Astrocyte of the cerebellum (primary cell): ENCODE measurements at regions not wholly inside any gene's neighbourhood (a gene's known extent, or its start where the extent isn't known, plus 50 kb on each side); places are given as distances from the start of the nearest gene placed in this dataset.
A peak's percentile ranks its signal among the peaks of the same experiment; 100 is the strongest.

Experiments used
- DNase-seq: peaks from one replicate; pipeline ENCODE4 v3.0.0-alpha.2; 2011; ENCODE audit warnings: low read depth
- H3K4me3 ChIP-seq: 2 replicates; pipeline ENCODE4 v1.5.1; 2011; ENCODE audit warnings: mild to moderate bottlenecking, low read depth, low read length, moderate library complexity
- in situ Hi-C: cut with HindIII; loops from 2 replicates; pipeline ENCODE4 v1.10.0; 2017; ENCODE audit warnings: low sequenced_read_pairs
- TF ChIP-seq, protein P1 (sequence below): IDR thresholded peaks from 2 replicates; pipeline ENCODE4 v1.5.1; 2012; ENCODE audit warnings: low read length, low read depth, moderate library complexity, mild to moderate bottlenecking; ENCODE audit errors: missing control alignments

DNA sequence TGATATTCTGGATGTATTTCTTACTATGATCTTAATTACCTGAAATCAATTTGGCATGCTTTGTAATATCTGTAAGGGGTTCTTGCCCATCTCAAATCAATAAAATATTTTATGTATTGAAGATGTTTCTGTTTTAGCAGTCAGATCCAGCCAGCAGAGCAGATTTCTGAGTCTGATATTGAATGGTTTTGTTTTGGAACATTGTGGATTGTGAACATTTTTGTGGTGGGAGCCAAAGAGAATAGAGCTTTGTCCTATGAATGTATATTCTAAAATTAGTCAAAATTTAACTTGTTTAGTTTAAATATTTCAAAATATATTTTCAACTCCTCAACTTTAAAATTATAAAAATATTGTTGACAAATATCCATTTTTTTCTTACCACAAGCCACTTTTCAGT lies 197.0 kb downstream of the UBE2E3 start:
- DNase-seq = no peak
- TF ChIP-seq, protein P1, sequence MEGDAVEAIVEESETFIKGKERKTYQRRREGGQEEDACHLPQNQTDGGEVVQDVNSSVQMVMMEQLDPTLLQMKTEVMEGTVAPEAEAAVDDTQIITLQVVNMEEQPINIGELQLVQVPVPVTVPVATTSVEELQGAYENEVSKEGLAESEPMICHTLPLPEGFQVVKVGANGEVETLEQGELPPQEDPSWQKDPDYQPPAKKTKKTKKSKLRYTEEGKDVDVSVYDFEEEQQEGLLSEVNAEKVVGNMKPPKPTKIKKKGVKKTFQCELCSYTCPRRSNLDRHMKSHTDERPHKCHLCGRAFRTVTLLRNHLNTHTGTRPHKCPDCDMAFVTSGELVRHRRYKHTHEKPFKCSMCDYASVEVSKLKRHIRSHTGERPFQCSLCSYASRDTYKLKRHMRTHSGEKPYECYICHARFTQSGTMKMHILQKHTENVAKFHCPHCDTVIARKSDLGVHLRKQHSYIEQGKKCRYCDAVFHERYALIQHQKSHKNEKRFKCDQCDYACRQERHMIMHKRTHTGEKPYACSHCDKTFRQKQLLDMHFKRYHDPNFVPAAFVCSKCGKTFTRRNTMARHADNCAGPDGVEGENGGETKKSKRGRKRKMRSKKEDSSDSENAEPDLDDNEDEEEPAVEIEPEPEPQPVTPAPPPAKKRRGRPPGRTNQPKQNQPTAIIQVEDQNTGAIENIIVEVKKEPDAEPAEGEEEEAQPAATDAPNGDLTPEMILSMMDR = no peak
- H3K4me3 ChIP-seq = no peak overlapping the region
- in situ Hi-C loops = no loop called here

DNA sequence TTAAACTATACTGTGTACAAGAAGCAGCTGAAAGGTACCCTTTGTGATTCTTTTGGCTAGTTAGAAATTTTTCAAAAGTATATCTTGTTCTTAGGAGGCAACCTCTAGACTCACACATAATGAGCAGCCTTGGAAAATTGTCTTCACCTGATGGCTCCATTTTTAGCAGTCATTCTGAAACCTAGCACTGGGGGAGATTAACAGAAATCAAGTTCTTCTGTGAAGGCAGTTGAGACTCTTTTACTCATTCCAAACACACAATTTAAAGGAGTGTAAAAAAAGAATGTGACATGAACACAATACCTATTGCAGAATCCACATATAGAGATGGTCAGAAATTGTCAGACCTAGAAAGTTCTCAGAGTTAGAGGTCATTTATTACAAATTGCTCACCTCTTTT lies 197.7 kb downstream of the UBE2E3 start:
- no peak overlapping the region for H3K4me3 ChIP-seq
- DNase-seq = no peak
- TF ChIP-seq, protein P1 = no peak
- in situ Hi-C loops = no loop called here

DNA sequence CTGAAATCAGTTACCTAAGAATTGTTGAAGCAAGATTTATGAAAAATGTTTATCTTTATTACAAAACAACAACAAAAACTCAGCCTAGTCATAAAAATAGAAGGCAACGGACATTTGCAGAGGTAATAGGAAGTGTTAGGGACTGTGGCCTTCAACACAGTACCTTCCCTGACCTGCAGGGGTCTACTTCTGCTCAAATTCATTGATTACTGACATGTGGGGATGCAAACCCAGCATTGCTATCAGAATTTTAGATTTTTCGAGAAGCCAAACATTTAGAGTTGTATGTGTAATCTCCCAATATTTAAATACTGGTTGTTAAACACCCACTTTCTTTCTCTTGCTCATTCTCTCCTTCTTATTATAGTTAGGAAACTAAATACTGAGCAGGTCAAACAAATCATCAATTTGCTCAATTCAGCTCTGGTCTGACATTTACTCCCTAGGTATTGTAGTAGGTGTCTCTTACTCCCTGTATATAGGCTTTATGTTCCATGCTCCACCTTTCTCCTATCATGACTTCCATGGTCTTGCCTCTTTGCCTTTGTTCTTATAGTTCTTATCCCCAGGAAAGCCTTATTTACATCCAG lies 198.5 kb downstream of the UBE2E3 start:
- H3K4me3 ChIP-seq = no peak overlapping the region
- no peak for DNase-seq
- TF ChIP-seq, protein P1 = peak; percentile 37
- in situ Hi-C loops = no loop called here

DNA sequence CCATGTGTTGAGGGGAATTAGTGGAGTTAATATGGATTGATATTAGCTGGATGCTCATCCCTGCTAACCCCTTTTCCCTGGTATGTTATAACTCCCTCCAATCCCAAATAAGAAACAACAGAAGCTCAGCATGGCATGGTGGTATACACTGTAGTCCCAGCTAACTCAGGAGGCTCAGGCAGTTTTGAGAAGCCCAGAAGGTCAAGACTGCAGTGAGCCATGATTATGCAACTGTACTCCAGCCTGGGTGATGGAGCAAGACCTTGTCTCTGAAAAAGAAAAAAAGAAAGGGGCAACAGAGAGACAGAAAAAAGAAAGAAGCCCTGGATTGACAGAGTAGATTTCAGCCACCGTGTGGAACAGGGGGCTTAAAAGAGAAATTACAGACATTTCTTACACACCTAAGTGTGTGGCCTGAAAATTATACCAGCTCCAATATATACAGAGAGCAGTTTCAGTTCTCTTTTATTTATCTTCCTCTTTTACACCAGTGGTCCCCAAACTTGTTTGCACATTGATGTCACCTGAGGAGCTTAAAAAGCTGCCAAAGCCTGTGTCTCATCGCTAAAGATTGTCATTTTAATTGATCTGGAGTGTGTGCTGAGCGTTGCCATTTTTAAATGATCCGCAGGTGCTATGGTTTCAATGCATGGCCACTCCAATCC lies 203.6 kb downstream of the UBE2E3 start:
- DNase-seq = no peak
- in situ Hi-C loops = no loop called here
- H3K4me3 ChIP-seq = no peak overlapping the region

DNA sequence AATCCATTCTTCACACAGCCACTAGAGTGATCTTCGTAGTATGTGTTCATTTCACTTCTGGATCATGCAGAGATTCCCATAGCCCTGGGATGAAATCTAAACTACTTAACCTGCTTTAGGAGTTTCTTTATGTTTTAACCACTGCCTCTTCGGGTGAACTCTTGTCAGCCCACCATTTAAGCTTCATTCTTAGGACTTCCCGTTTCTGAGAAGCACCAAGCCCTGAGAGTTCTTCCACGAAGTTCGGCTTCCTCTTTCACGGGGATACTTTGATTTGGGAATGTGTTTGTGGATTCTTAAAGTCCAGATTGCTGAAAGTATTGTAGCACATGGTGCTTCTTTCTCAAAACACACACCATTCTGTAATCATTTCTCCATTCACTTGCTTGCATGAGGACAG lies 205.0 kb downstream of the UBE2E3 start:
- no peak for DNase-seq
- TF ChIP-seq, protein P1 = no peak
- no peak overlapping the region for H3K4me3 ChIP-seq
- in situ Hi-C loops = no loop called here

More for the DNA sequence above, 203.6 kb downstream of the UBE2E3 start:
- TF ChIP-seq, protein P1 = no peak

DNA sequence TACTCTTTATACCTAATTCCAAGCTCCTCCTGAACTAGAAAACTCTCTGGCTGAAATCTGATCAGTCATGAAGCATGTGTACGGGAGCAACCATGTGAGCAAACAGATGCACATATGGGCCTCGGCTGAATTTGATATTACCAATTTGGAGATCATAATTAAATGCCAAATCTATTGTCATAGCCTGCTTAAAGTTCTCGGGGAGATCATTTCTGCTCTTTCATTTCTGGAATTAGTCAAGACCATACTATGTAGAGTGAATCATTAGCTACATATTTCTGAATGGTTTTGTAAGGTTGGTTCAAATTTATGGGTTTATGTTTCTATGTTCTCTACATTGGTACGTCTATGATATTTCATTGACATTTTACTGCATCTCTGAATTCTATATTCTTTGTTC lies 205.5 kb downstream of the UBE2E3 start:
- no peak overlapping the region for H3K4me3 ChIP-seq
- TF ChIP-seq, protein P1 = no peak
- no peak for DNase-seq
- in situ Hi-C loops = no loop called here
